Liver (tissue), 3 donors: ENCODE measurements at regions not wholly inside any gene's neighbourhood (a gene's known extent, or its start where the extent isn't known, plus 50 kb on each side); places are given as distances from the start of the nearest gene placed in this dataset.

Source experiments
- EGR1 ChIP-seq, 2 donors: IDR thresholded peaks; 2 replicates each; pipeline ENCODE4 v1.6.1; 2016 to 2018; ENCODE audit warnings: antibody characterized with exemption in 2 of 2, low read depth in 2 of 2
- FOXA1 ChIP-seq: IDR thresholded peaks from 2 replicates; pipeline ENCODE4 v1.6.1; 2016; ENCODE audit warnings: antibody characterized with exemption
- GABPA ChIP-seq, 2 donors: IDR thresholded peaks in 1 of 2; conservative IDR thresholded peaks in 1 of 2; 2 replicates each; pipeline ENCODE4 v1.6.1; 2016; ENCODE audit warnings: antibody characterized with exemption in 2 of 2, mild to moderate bottlenecking in 1 of 2, moderate library complexity in 1 of 2
- JUND ChIP-seq, 2 donors: IDR thresholded peaks; 2 replicates each; pipeline ENCODE4 v1.6.1; 2016; ENCODE audit warnings: antibody characterized with exemption in 2 of 2
- MAX ChIP-seq: IDR thresholded peaks from 2 replicates; pipeline ENCODE4 v1.6.1; 2016; ENCODE audit warnings: antibody characterized with exemption
- NR2F2 ChIP-seq: IDR thresholded peaks from 2 replicates; pipeline ENCODE4 v1.6.1; 2016; ENCODE audit warnings: antibody characterized with exemption
- RAD21 ChIP-seq, 2 donors: IDR thresholded peaks; 2 replicates each; pipeline ENCODE4 v1.6.1; 2016; ENCODE audit warnings: antibody characterized with exemption in 2 of 2, mild to moderate bottlenecking in 2 of 2
- REST ChIP-seq: IDR thresholded peaks from 2 replicates; pipeline ENCODE4 v1.6.1; 2016; ENCODE audit warnings: antibody characterized with exemption, mild to moderate bottlenecking
- RXRA ChIP-seq, 2 donors: IDR thresholded peaks; 2 replicates each; pipeline ENCODE4 v1.6.1; 2017 to 2018; ENCODE audit warnings: antibody characterized with exemption in 2 of 2, mild to moderate bottlenecking in 1 of 2
- SP1 ChIP-seq: IDR thresholded peaks from 2 replicates; pipeline ENCODE4 v1.6.1; 2018; ENCODE audit warnings: antibody characterized with exemption, mild to moderate bottlenecking
- TAF1 ChIP-seq: conservative IDR thresholded peaks from 2 replicates; pipeline ENCODE4 v1.6.1; 2016; ENCODE audit warnings: antibody characterized with exemption, mild to moderate bottlenecking
- YY1 ChIP-seq: IDR thresholded peaks from 2 replicates; pipeline ENCODE4 v1.6.1; 2016; ENCODE audit warnings: antibody characterized with exemption, mild to moderate bottlenecking
- TF ChIP-seq, protein P1 (sequence below): fragments of 150-350 bp; IDR thresholded peaks from 2 replicates; pipeline ENCODE4 v1.5.1; 2017; ENCODE audit warnings: improper control_type of control experiment, low read depth, low read length; ENCODE audit not compliant: missing input control
- donor health status: healthy.
- donor health status: healthy.

GRCh38 chr1:184870319-184870718 is 104.0 kb downstream of the NIBAN1 start:
- TF ChIP-seq EGR1 (IDR thresholded peaks at IDR 0.05; ENCODE audit: low read depth in 2 of 2), result no peak
- no peak for TF ChIP-seq NR2F2
- TF ChIP-seq, protein P1, sequence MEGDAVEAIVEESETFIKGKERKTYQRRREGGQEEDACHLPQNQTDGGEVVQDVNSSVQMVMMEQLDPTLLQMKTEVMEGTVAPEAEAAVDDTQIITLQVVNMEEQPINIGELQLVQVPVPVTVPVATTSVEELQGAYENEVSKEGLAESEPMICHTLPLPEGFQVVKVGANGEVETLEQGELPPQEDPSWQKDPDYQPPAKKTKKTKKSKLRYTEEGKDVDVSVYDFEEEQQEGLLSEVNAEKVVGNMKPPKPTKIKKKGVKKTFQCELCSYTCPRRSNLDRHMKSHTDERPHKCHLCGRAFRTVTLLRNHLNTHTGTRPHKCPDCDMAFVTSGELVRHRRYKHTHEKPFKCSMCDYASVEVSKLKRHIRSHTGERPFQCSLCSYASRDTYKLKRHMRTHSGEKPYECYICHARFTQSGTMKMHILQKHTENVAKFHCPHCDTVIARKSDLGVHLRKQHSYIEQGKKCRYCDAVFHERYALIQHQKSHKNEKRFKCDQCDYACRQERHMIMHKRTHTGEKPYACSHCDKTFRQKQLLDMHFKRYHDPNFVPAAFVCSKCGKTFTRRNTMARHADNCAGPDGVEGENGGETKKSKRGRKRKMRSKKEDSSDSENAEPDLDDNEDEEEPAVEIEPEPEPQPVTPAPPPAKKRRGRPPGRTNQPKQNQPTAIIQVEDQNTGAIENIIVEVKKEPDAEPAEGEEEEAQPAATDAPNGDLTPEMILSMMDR, result no peak
- no peak for TF ChIP-seq REST
- TF ChIP-seq RAD21 (IDR thresholded peaks at IDR 0.05), result no peak
- TF ChIP-seq FOXA1, result no peak
- no peak for TF ChIP-seq MAX
- no peak for TF ChIP-seq SP1
- no peak for TF ChIP-seq TAF1
- TF ChIP-seq JUND (IDR thresholded peaks at IDR 0.05), result no peak
- no peak for TF ChIP-seq GABPA (IDR thresholded peaks at IDR 0.05 in 1 of 2, conservative IDR thresholded peaks at IDR 0.05 in 1 of 2)
- TF ChIP-seq YY1, result no peak
- no peak for TF ChIP-seq RXRA (IDR thresholded peaks at IDR 0.05)
